DOHH2 (cell line): ENCODE measurements at regions not wholly inside any gene's neighbourhood (a gene's known extent, or its start where the extent isn't known, plus 50 kb on each side); places are given as distances from the start of the nearest gene placed in this dataset.

ENCODE experiments used
- H3F3A ChIP-seq: fragments of 200-600 bp; sonication (generic), shearing (Covaris generic); 2 replicates; pipeline ENCODE4 v1.6.0; 2016; ENCODE audit warnings: antibody characterized with exemption, mild to moderate bottlenecking; ENCODE audit not compliant: control insufficient read depth, insufficient read depth
- H3K27ac ChIP-seq: fragments of 200-600 bp; sonication (generic); 2 replicates; pipeline ENCODE4 v1.5.1; 2014; ENCODE audit warnings: low read depth, mild to moderate bottlenecking, low read length, moderate library complexity
- H3K27me3 ChIP-seq: fragments of 200-600 bp; sonication (generic); 2 replicates; pipeline ENCODE4 v1.6.1; 2014; ENCODE audit warnings: mild to moderate bottlenecking, low read length, mixed read lengths; ENCODE audit not compliant: control insufficient read depth
- H3K36me3 ChIP-seq: fragments of 200-600 bp; sonication (generic); 2 replicates; pipeline ENCODE4 v1.6.1; 2014; ENCODE audit warnings: mild to moderate bottlenecking, low read length, moderate library complexity, mixed read lengths; ENCODE audit not compliant: control insufficient read depth
- H3K4me1 ChIP-seq: fragments of 200-600 bp; sonication (generic); 2 replicates; pipeline ENCODE4 v1.6.1; 2014; ENCODE audit warnings: mild to moderate bottlenecking, low read length, mixed read lengths; ENCODE audit not compliant: control insufficient read depth
- H3K4me2 ChIP-seq: fragments of 200-600 bp; sonication (generic); 2 replicates; pipeline ENCODE4 v1.6.0; 2014; ENCODE audit warnings: mild to moderate bottlenecking, low read length, moderate library complexity
- H3K4me3 ChIP-seq: fragments of 200-600 bp; sonication (generic); 2 replicates; pipeline ENCODE4 v1.5.1; 2014; ENCODE audit warnings: mild to moderate bottlenecking, low read length, mixed read lengths
- H3K79me2 ChIP-seq: fragments of 200-600 bp; sonication (generic); 2 replicates; pipeline ENCODE4 v1.6.1; 2014; ENCODE audit warnings: mild to moderate bottlenecking, low read length, mixed read lengths; ENCODE audit not compliant: control insufficient read depth
- H3K9me2 ChIP-seq: fragments of 200-600 bp; sonication (generic); replicated peaks from 2 replicates; pipeline ENCODE4 v1.6.1; 2014; ENCODE audit warnings: mild to moderate bottlenecking, low read length, mixed read lengths; ENCODE audit not compliant: control insufficient read depth
- H3K9me3 ChIP-seq: fragments of 200-600 bp; sonication (generic); 2 replicates; pipeline ENCODE4 v1.6.1; 2014; ENCODE audit warnings: antibody characterized with exemption, low read length, mixed read lengths; ENCODE audit not compliant: control insufficient read depth, insufficient read depth
- H4K20me1 ChIP-seq: fragments of 200-600 bp; sonication (generic); 2 replicates; pipeline ENCODE4 v1.6.0; 2014; ENCODE audit warnings: low read depth, mild to moderate bottlenecking, antibody characterized with exemption, low read length, moderate library complexity; ENCODE audit not compliant: control insufficient read depth, insufficient read depth
- CTCF ChIP-seq: fragments of 200-600 bp; sonication (generic); IDR thresholded peaks from one replicate; pipeline ENCODE4 v1.5.1; 2014; ENCODE audit warnings: antibody characterized with exemption, mild to moderate bottlenecking, low read depth, low read length; ENCODE audit not compliant: poor library complexity, severe bottlenecking
- EZH2phosphoT487 ChIP-seq: fragments of 200-600 bp; sonication (generic); IDR thresholded peaks from 2 replicates; pipeline ENCODE4 v1.6.1; 2017; ENCODE audit warnings: borderline replicate concordance, mild to moderate bottlenecking, antibody characterized with exemption, low read length, moderate library complexity, mixed read lengths

- Histone ChIP-seq H3K4me3 (no peak overlapping the region), H4K20me1 (no peaks in the 10 kb centered on the region), H3K9me2 (no peaks in the 10 kb centered on the region), H3K4me2 (no peak overlapping the region), H3K27me3 (no peaks in the 10 kb centered on the region), H3K79me2 (no peaks in the 10 kb centered on the region), H3F3A (no peaks in the 10 kb centered on the region), H3K36me3 (no peaks in the 10 kb centered on the region), H3K9me3 (no peaks in the 10 kb centered on the region), H3K27ac (no peak overlapping the region), H3K4me1 (no peaks in the 10 kb centered on the region)
- TF ChIP-seq EZH2phosphoT487, result no peak
- TF ChIP-seq CTCF, result no peak
These were observed 851.4 kb upstream of the CITED2 start for GRCh38 chr6:140225701-140226436.

GRCh38 chr6:140217283-140217682 is 842.8 kb upstream of the CITED2 start:
- Histone ChIP-seq H3K27me3 (no peaks in the 10 kb centered on the region), H3F3A (no peaks in the 10 kb centered on the region), H3K27ac (no peak overlapping the region), H3K79me2 (no peaks in the 10 kb centered on the region), H3K9me3 (peaks cover 3% of the 10 kb centered on the region; the same call in 1 of the 2 replicates), H3K4me3 (no peak overlapping the region), H3K9me2 (no peaks in the 10 kb centered on the region), H3K4me2 (no peak overlapping the region), H4K20me1 (no peaks in the 10 kb centered on the region), H3K4me1 (no peaks in the 10 kb centered on the region), H3K36me3 (no peaks in the 10 kb centered on the region)
- TF ChIP-seq EZH2phosphoT487 (no peak), CTCF (no peak)

GRCh38 chr6:140209775-140210174 is 835.3 kb upstream of the CITED2 start:
- no peak overlapping the region for H3K4me3 ChIP-seq
- H3K4me2 ChIP-seq, result no peak overlapping the region
- H3K27ac ChIP-seq, result no peak overlapping the region
- H3K9me3 ChIP-seq, result no peaks in the 10 kb centered on the region
- H3K9me2 ChIP-seq, result no peaks in the 10 kb centered on the region
- H3K79me2 ChIP-seq, result no peaks in the 10 kb centered on the region
- no peaks in the 10 kb centered on the region for H3K4me1 ChIP-seq
- H3K36me3 ChIP-seq, result no peaks in the 10 kb centered on the region
- H3F3A ChIP-seq, result no peaks in the 10 kb centered on the region
- no peaks in the 10 kb centered on the region for H4K20me1 ChIP-seq
- no peak for TF ChIP-seq CTCF
- no peak for TF ChIP-seq EZH2phosphoT487
- no peaks in the 10 kb centered on the region for H3K27me3 ChIP-seq
